A549 (cell line): ENCODE measurements at regions not wholly inside any gene's neighbourhood (a gene's known extent, or its start where the extent isn't known, plus 50 kb on each side); places are given as distances from the start of the nearest gene placed in this dataset.

Experiments
- ATAC-seq, 2 experiments: fragments of 200-7000 bp in 1 of 2; fragments of >200 bp in 1 of 2; cut with Nextera tagmentation in 1 of 2; cut with Tn5 transposase in 1 of 2; 3 replicates each; pipeline versions ENCODE4 v1.8.0 to v1.9.1; 2018 to 2020; ENCODE audit warnings: mild to moderate bottlenecking in 1 of 2, moderate library complexity in 1 of 2
- CTCF ChIA-PET: fragments of 300-600 bp; sonication (Branson Sonifier 250); formaldehyde crosslinking; extraction: SDS; loops from one replicate; lab custom pipeline; 2021; ENCODE audit warnings: antibody characterized with exemption, inconsistent platforms; lab: Yijun Ruan, JAX
- POLR2A ChIA-PET: fragments of 350-600 bp; formaldehyde crosslinking; extraction: SDS; loops from one replicate; lab custom pipeline; 2021; ENCODE audit warnings: antibody characterized with exemption, inconsistent platforms; lab: Yijun Ruan, JAX
- DNase-seq, 2 experiments: peaks; one replicate each; pipeline versions ENCODE4 v3.0.0 to v3.0.0-alpha.2; 2011 to 2016; ENCODE audit warnings: low read depth in 1 of 2, low spot score in 1 of 2
- FAIRE-seq: peaks from 2 replicates; lab custom pipeline; 2011; peaks lifted over from hg19 to GRCh38; lab: Jason Lieb, UNC
- H3K27ac ChIP-seq, 2 experiments: fragments of >200 bp; sonication (Bioruptor Twin); formaldehyde crosslinking; 3 replicates each; pipeline ENCODE4 v1.5.1; 2016 to 2017
- H3K4me1 ChIP-seq: fragments of >200 bp; sonication (Bioruptor Twin); formaldehyde crosslinking; 3 replicates; pipeline ENCODE4 v1.6.1; 2016
- H3K4me2 ChIP-seq: fragments of >200 bp; sonication (Bioruptor Twin); formaldehyde crosslinking; 3 replicates; pipeline ENCODE4 v1.6.1; 2016
- H3K4me3 ChIP-seq: fragments of >200 bp; sonication (Bioruptor Twin); formaldehyde crosslinking; 3 replicates; pipeline ENCODE4 v1.5.1; 2016
- H3K9me3 ChIP-seq: fragments of >200 bp; sonication (Bioruptor Twin); formaldehyde crosslinking; 3 replicates; pipeline ENCODE4 v1.6.1; 2016
- CHD2 ChIP-seq: fragments of 150-350 bp; IDR thresholded peaks from 2 replicates; pipeline ENCODE4 v1.6.1; 2014; ENCODE audit warnings: low read length; ENCODE audit not compliant: partially characterized antibody
- CHD4 ChIP-seq: fragments of 200-600 bp; sonication (generic); IDR thresholded peaks from 2 replicates; pipeline ENCODE4 v1.6.1; 2016; ENCODE audit warnings: antibody characterized with exemption, mild to moderate bottlenecking, borderline replicate concordance
- EHMT2 ChIP-seq: fragments of 200-600 bp; sonication (generic); IDR thresholded peaks from 2 replicates; pipeline ENCODE4 v1.6.1; 2016; ENCODE audit warnings: antibody characterized with exemption, low read depth, mild to moderate bottlenecking, moderate library complexity
- ELK1 ChIP-seq: fragments of 150-350 bp; IDR thresholded peaks from 2 replicates; pipeline ENCODE4 v1.6.1; 2014; ENCODE audit warnings: low read depth, mild to moderate bottlenecking, low read length
- EP300 ChIP-seq, 2 experiments: fragments of >200 bp; sonication (Bioruptor Twin); formaldehyde crosslinking; IDR thresholded peaks; 2 replicates in 1 of 2; 3 replicates in 1 of 2; pipeline ENCODE4 v1.6.1; 2016 to 2017
- FOSB ChIP-seq: fragments of 250-450 bp; sonication (Bioruptor Pico); IDR thresholded peaks from 2 replicates; pipeline ENCODE4 v1.5.0; 2020; ENCODE audit warnings: mild to moderate bottlenecking, moderate library complexity
- HDAC2 ChIP-seq: fragments of 200-600 bp; sonication (generic); IDR thresholded peaks from 2 replicates; pipeline ENCODE4 v1.6.1; 2016
- HES2 ChIP-seq: fragments of >200 bp; sonication (Bioruptor Twin); formaldehyde crosslinking; IDR thresholded peaks from 2 replicates; pipeline ENCODE4 v1.6.1; 2016
- HMGXB4 ChIP-seq: fragments of 250-450 bp; sonication (Bioruptor Pico); IDR thresholded peaks from 2 replicates; pipeline ENCODE4 v1.5.0; 2021; ENCODE audit warnings: mild to moderate bottlenecking, moderate library complexity, borderline replicate concordance
- HOXA7 ChIP-seq: fragments of 250-450 bp; sonication (Bioruptor Pico); IDR thresholded peaks from 2 replicates; pipeline ENCODE4 v1.5.0; 2020; ENCODE audit warnings: mild to moderate bottlenecking, moderate library complexity
- JUN ChIP-seq, 2 experiments: fragments of >200 bp; sonication (Bioruptor Twin); formaldehyde crosslinking; IDR thresholded peaks; 2 replicates in 1 of 2; 3 replicates in 1 of 2; pipeline ENCODE4 v1.6.1; 2016 to 2017
- NR3C1 ChIP-seq: fragments of >200 bp; sonication (Bioruptor Twin); formaldehyde crosslinking; IDR thresholded peaks from 3 replicates; pipeline ENCODE4 v1.6.1; 2017
- POLR2A ChIP-seq: IDR thresholded peaks from 2 replicates; pipeline ENCODE4 v1.6.1; 2012; ENCODE audit warnings: mild to moderate bottlenecking, low read length
- POLR2AphosphoS2 ChIP-seq: conservative IDR thresholded peaks from 2 replicates; pipeline ENCODE4 v1.6.1; 2012; ENCODE audit warnings: low read length, improper control_type of control experiment, inconsistent platforms
- RCOR1 ChIP-seq: fragments of 150-350 bp; IDR thresholded peaks from 2 replicates; pipeline ENCODE4 v1.6.1; 2014; ENCODE audit warnings: antibody characterized with exemption, low read length, low read depth
- RFX5 ChIP-seq: fragments of 450-650 bp; IDR thresholded peaks from 2 replicates; pipeline ENCODE4 v1.7.1; 2014; ENCODE audit warnings: antibody characterized with exemption, mild to moderate bottlenecking, moderate library complexity
- SREBF2 ChIP-seq: fragments of 450-650 bp; IDR thresholded peaks from 2 replicates; pipeline ENCODE4 v1.6.1; 2014; ENCODE audit warnings: mild to moderate bottlenecking, moderate library complexity
- TFCP2L1 ChIP-seq: fragments of 250-450 bp; sonication (Bioruptor Pico); IDR thresholded peaks from 2 replicates; pipeline ENCODE4 v1.5.0; 2021; ENCODE audit warnings: mild to moderate bottlenecking
- TP53 ChIP-seq: fragments of 250-450 bp; sonication (Bioruptor Pico); IDR thresholded peaks from 2 replicates; pipeline ENCODE4 v1.5.0; 2021; ENCODE audit warnings: mild to moderate bottlenecking, moderate library complexity
- ZC3H11A ChIP-seq: fragments of 450-650 bp; IDR thresholded peaks from 2 replicates; pipeline ENCODE4 v1.6.1; 2014; ENCODE audit warnings: antibody characterized with exemption, mild to moderate bottlenecking
- ZFP36 ChIP-seq: fragments of 450-650 bp; IDR thresholded peaks from 2 replicates; pipeline ENCODE4 v1.6.1; 2014; ENCODE audit warnings: borderline replicate concordance; ENCODE audit not compliant: partially characterized antibody
- ZSCAN20 ChIP-seq: fragments of 250-450 bp; sonication (Bioruptor Pico); IDR thresholded peaks from 2 replicates; pipeline ENCODE4 v1.8.0; 2022; ENCODE audit warnings: mild to moderate bottlenecking, moderate library complexity
- WGBS: methylation state at CpG from one replicate; pipeline ENCODE4 v1.1.6; 2017; ENCODE audit errors: missing lambda C conversion rate; 5-methylcytosine and 5-hydroxymethylcytosine counted together

GRCh38 chr13:40152145-40152544 lies 496.7 kb downstream of the COG6 start:
- peak; percentile 8 to 63 for DNase-seq
- CTCF ChIA-PET: no interaction called here

GRCh38 chr13:40152922-40153321 lies 497.5 kb downstream of the COG6 start:
- no peak for ATAC-seq
- DNase-seq: no peak
- no peak for FAIRE-seq
- peaks cover 20% of the 10 kb centered on the region; the same call in 1 of the 3 replicates for H3K4me1 ChIP-seq
- peak overlapping the region in 1 of 2 experiments; percentile 28; a peak in 1 of 6 replicates for H3K27ac ChIP-seq
- WGBS: 84% methylated on average over 4 of the region's 4 CpGs
- CTCF ChIA-PET: no interaction called here
- no peak overlapping the region for H3K4me3 ChIP-seq
- no peak overlapping the region for H3K4me2 ChIP-seq
- POLR2A ChIA-PET: no interaction called here
- TF ChIP-seq TP53 (CRISPR knock-in tag) (no peak), JUN (IDR thresholded peaks at IDR 0.05) (no peak), RFX5 (no peak), ZSCAN20 (CRISPR knock-in tag) (no peak), HES2 (no peak), ELK1 (no peak), CHD4 (no peak), CHD2 (no peak), SREBF2 (no peak), ZFP36 (no peak), RCOR1 (no peak), POLR2A (no peak), TFCP2L1 (CRISPR knock-in tag) (no peak), EHMT2 (no peak)
- no peaks in the 10 kb centered on the region for H3K9me3 ChIP-seq

More at GRCh38 chr13:40152145-40152544, 496.7 kb downstream of the COG6 start:
- ATAC-seq (peak in 1 of 2 experiments; percentile 64; a peak in 5 of 6 replicates), FAIRE-seq (no peak)
- POLR2A ChIA-PET: no interaction called here
- Histone ChIP-seq H3K4me1 (peaks cover 20% of the 10 kb centered on the region; the same call in 1 of the 3 replicates), H3K27ac (peak overlapping the region; percentile 28 to 55; a peak in 4 of 6 replicates), H3K4me3 (no peak overlapping the region), H3K9me3 (no peaks in the 10 kb centered on the region), H3K4me2 (0 out of 3 replicates have a peak overlapping the region, but pooled peaks have one; percentile 30)
- TF ChIP-seq HES2 (no peak), POLR2AphosphoS2 (no peak), NR3C1 (no peak), RCOR1 (no peak), ZFP36 (no peak), FOSB (CRISPR knock-in tag) (no peak), EP300 (IDR thresholded peaks at IDR 0.05) (no peak), HMGXB4 (CRISPR knock-in tag) (no peak)
- WGBS: 17% methylated on average over 3 of the region's 3 CpGs

- ATAC-seq: no peak
- POLR2A ChIA-PET: no interaction called here
- Histone ChIP-seq H3K4me2 (no peak overlapping the region), H3K27ac (no peak overlapping the region; a peak in 1 of 6 replicates), H3K4me3 (no peak overlapping the region), H3K4me1 (peaks cover 20% of the 10 kb centered on the region; the same call in 1 of the 3 replicates)
- DNase-seq: no peak
- no peak for FAIRE-seq
- CTCF ChIA-PET: no interaction called here
- WGBS: 71% methylated on average over 1 of the region's 2 CpGs
- TF ChIP-seq HDAC2 (no peak), HOXA7 (CRISPR knock-in tag) (no peak), ZC3H11A (no peak)
- TF ChIP-seq, all 56 proteins: peak for 0
- no peaks in the 10 kb centered on the region for H3K9me3 ChIP-seq
Observed at GRCh38 chr13:40153516-40153915, 498.1 kb downstream of the COG6 start.
